Mesodermal cell (in vitro differentiated cells): ENCODE measurements at regions not wholly inside any gene's neighbourhood (a gene's known extent, or its start where the extent isn't known, plus 50 kb on each side); places are given as distances from the start of the nearest gene placed in this dataset.
"Not testable (repeated sequence)": the region's sequence is repeated elsewhere in the genome, so short reads cannot be mapped to it uniquely, and the experiment has no call there.

Experiments used
- H3K27ac ChIP-seq: 2 replicates; pipeline ENCODE4 v1.7.0; 2013; ENCODE audit warnings: mild to moderate bottlenecking, low read depth, low read length, moderate library complexity; ENCODE audit not compliant: severe bottlenecking
- H3K36me3 ChIP-seq: 2 replicates; pipeline ENCODE4 v1.7.1; 2013; ENCODE audit warnings: mild to moderate bottlenecking, low read length, moderate library complexity; ENCODE audit not compliant: control insufficient read depth, insufficient read depth
- H3K4me1 ChIP-seq: one replicate; pipeline ENCODE4 v1.7.1; 2013; ENCODE audit warnings: mild to moderate bottlenecking, low read length; ENCODE audit not compliant: insufficient read depth, control insufficient read depth, poor library complexity, severe bottlenecking
- H3K4me3 ChIP-seq: 2 replicates; pipeline ENCODE4 v1.7.0; 2013; ENCODE audit warnings: low read length, control low read depth, mild to moderate bottlenecking; ENCODE audit not compliant: insufficient read depth, poor library complexity, severe bottlenecking; ENCODE audit errors: extremely low read depth
- H3K9me3 ChIP-seq: 2 replicates; pipeline ENCODE4 v1.7.1; 2013; ENCODE audit warnings: mild to moderate bottlenecking, low read length, moderate library complexity; ENCODE audit not compliant: control insufficient read depth
- WGBS, 2 experiments: methylation state at CpG; one replicate each; pipeline ENCODE4 v1.1.5; 2013; ENCODE audit warnings: missing lambda C conversion rate in 2 of 2; ENCODE audit not compliant: insufficient coverage in 2 of 2; 5-methylcytosine and 5-hydroxymethylcytosine counted together

GRCh38 chr16:16994831-16995230 is 475.9 kb downstream of the XYLT1 start:
- H3K9me3 ChIP-seq: no peaks in the 10 kb centered on the region
- WGBS, 2 experiments: 80 to 87% methylated on average over 5 of the region's 5 CpGs
- H3K4me3 ChIP-seq: no peak overlapping the region
- H3K27ac ChIP-seq: no peak overlapping the region
- H3K36me3 ChIP-seq: no peaks in the 10 kb centered on the region
- H3K4me1 ChIP-seq: no peaks in the 10 kb centered on the region

GRCh38 chr16:16996827-16997226 is 473.9 kb downstream of the XYLT1 start:
- Histone ChIP-seq H3K4me3 (no peak overlapping the region), H3K9me3 (no peaks in the 10 kb centered on the region), H3K27ac (no peak overlapping the region), H3K36me3 (no peaks in the 10 kb centered on the region), H3K4me1 (no peaks in the 10 kb centered on the region)
- 60 to 86% methylated on average over 3 of the region's 3 CpGs for WGBS, 2 experiments

GRCh38 chr16:16997349-16997748 is 473.4 kb downstream of the XYLT1 start:
- H3K36me3 ChIP-seq: no peaks in the 10 kb centered on the region
- H3K27ac ChIP-seq: no peak overlapping the region
- no peaks in the 10 kb centered on the region for H3K4me1 ChIP-seq
- no peak overlapping the region for H3K4me3 ChIP-seq
- WGBS, 2 experiments: 89 to 92% methylated on average over 3 to 5 of the region's 6 CpGs
- no peaks in the 10 kb centered on the region for H3K9me3 ChIP-seq

- WGBS, 2 experiments: 60% methylated on average over 1 of the region's 3 CpGs; no CpG with 5 or more reads in 1 of the 2 experiments
- Histone ChIP-seq H3K9me3 (no peaks in the 10 kb centered on the region), H3K4me1 (no peaks in the 10 kb centered on the region), H3K27ac (no peak overlapping the region), H3K4me3 (no peak overlapping the region), H3K36me3 (no peaks in the 10 kb centered on the region)
Measured at GRCh38 chr16:17001471-17001870, 469.3 kb downstream of the XYLT1 start.

- H3K36me3 ChIP-seq: no peaks in the 10 kb centered on the region
- H3K27ac ChIP-seq: no peak overlapping the region
- H3K4me1 ChIP-seq: no peaks in the 10 kb centered on the region
- H3K4me3 ChIP-seq: no peak overlapping the region
- H3K9me3 ChIP-seq: no peaks in the 10 kb centered on the region
- 67 to 83% methylated on average over 1 of the region's 1 CpG for WGBS, 2 experiments
Measured at GRCh38 chr16:17002565-17002964, 468.2 kb downstream of the XYLT1 start.

- not testable (repeated sequence) for H3K36me3 ChIP-seq, H3K27ac ChIP-seq, H3K9me3 ChIP-seq, H3K4me1 ChIP-seq, H3K4me3 ChIP-seq
- WGBS, 2 experiments: no CpG with 5 or more reads among the region's 1 CpG
Measured at GRCh38 chr16:17005963-17006362, 464.8 kb downstream of the XYLT1 start.

GRCh38 chr16:17011712-17012111 is 459.0 kb downstream of the XYLT1 start:
- Histone ChIP-seq H3K9me3 (no peaks in the 10 kb centered on the region), H3K27ac (no peak overlapping the region), H3K4me1 (no peaks in the 10 kb centered on the region), H3K36me3 (no peaks in the 10 kb centered on the region), H3K4me3 (no peak overlapping the region)

GRCh38 chr16:17013038-17013437 is 457.7 kb downstream of the XYLT1 start:
- WGBS, 2 experiments: 91 to 97% methylated on average over 7 of the region's 8 CpGs

GRCh38 chr16:17014484-17015121 is 456.2 kb downstream of the XYLT1 start:
- Histone ChIP-seq H3K27ac (no peak overlapping the region), H3K36me3 (no peaks in the 10 kb centered on the region), H3K9me3 (no peaks in the 10 kb centered on the region), H3K4me3 (no peak overlapping the region), H3K4me1 (no peaks in the 10 kb centered on the region)
- no CpG with 5 or more reads among the region's 6 CpGs for WGBS, 2 experiments

More at GRCh38 chr16:17013038-17013437, 457.7 kb downstream of the XYLT1 start:
- H3K36me3 ChIP-seq: no peaks in the 10 kb centered on the region
- no peak overlapping the region for H3K27ac ChIP-seq
- no peak overlapping the region for H3K4me3 ChIP-seq
- H3K9me3 ChIP-seq: no peaks in the 10 kb centered on the region
- no peaks in the 10 kb centered on the region for H3K4me1 ChIP-seq

- no peak overlapping the region for H3K27ac ChIP-seq
- no peaks in the 10 kb centered on the region for H3K36me3 ChIP-seq
- H3K4me3 ChIP-seq: no peak overlapping the region
- H3K4me1 ChIP-seq: no peaks in the 10 kb centered on the region
- WGBS, 2 experiments: no CpG with 5 or more reads among the region's 6 CpGs
- no peaks in the 10 kb centered on the region for H3K9me3 ChIP-seq
Measured at GRCh38 chr16:17015702-17016101, 455.1 kb downstream of the XYLT1 start.

GRCh38 chr16:17017442-17017841 is 453.3 kb downstream of the XYLT1 start:
- H3K36me3 ChIP-seq: no peaks in the 10 kb centered on the region
- H3K27ac ChIP-seq: no peak overlapping the region
- no peak overlapping the region for H3K4me3 ChIP-seq
- no peaks in the 10 kb centered on the region for H3K4me1 ChIP-seq
- no peaks in the 10 kb centered on the region for H3K9me3 ChIP-seq
